ENCODE measurements at regions not wholly inside any gene's neighbourhood (a gene's known extent, or its start where the extent isn't known, plus 50 kb on each side); places are given as distances from the start of the nearest gene placed in this dataset.

DNA sequence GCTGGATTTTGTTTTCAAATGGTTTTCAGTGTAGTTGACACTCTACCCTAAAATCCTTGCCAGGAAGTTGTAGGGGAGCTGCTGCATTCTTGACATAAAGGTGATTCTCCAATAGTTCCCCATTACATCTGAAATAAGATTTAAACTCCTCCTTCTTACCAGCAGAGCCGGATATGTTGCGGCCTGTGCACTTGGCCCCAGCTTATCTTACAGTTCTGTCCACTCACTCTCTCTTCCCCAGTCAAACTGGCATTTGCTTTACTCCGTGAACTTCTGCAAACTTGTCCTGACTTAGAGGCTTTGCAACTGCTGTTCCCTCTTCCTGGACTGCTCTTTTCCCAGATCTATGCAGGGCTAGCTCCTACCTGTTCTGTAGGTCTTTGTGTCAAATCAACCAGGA lies 929.5 kb downstream of the VRK1 start:
- intact Hi-C loops (cut with DNase I; ENCODE audit: low total_unique reads): no loop called here
- Histone ChIP-seq H3K9me3 (peaks cover 0 to 6% of the 10 kb centered on the region in 2 donors), H3K36me3 (no peaks in the 10 kb centered on the region), H3K27ac (no peak overlapping the region), H3K4me1 (no peaks in the 10 kb centered on the region), H3K4me3 (no peak overlapping the region), H3K27me3 (no peaks in the 10 kb centered on the region)
- TF ChIP-seq POLR2A (IDR thresholded peaks at IDR 0.05) (no peak), CTCF (IDR thresholded peaks at IDR 0.05) (no peak), POLR2AphosphoS5 (IDR thresholded peaks at IDR 0.05) (no peak)
- no peak for DNase-seq (ENCODE audit: low spot score in 2 of 2)

- H3K27me3 ChIP-seq: no peaks in the 10 kb centered on the region
- no peaks in the 10 kb centered on the region for H3K9me3 ChIP-seq
- TF ChIP-seq POLR2AphosphoS5 (IDR thresholded peaks at IDR 0.05) (no peak), CTCF (IDR thresholded peaks at IDR 0.05) (no peak), POLR2A (IDR thresholded peaks at IDR 0.05) (no peak)
- intact Hi-C loops (cut with DNase I; ENCODE audit: low total_unique reads): no loop called here
- no peaks in the 10 kb centered on the region for H3K4me1 ChIP-seq
- no peak overlapping the region for H3K4me3 ChIP-seq
- no peaks in the 10 kb centered on the region for H3K36me3 ChIP-seq
- no peak overlapping the region for H3K27ac ChIP-seq
- no peak for DNase-seq (ENCODE audit: low spot score in 2 of 2)
Observed at GRCh38 chr14:97730706-97731105, 933.5 kb downstream of the VRK1 start.

DNA sequence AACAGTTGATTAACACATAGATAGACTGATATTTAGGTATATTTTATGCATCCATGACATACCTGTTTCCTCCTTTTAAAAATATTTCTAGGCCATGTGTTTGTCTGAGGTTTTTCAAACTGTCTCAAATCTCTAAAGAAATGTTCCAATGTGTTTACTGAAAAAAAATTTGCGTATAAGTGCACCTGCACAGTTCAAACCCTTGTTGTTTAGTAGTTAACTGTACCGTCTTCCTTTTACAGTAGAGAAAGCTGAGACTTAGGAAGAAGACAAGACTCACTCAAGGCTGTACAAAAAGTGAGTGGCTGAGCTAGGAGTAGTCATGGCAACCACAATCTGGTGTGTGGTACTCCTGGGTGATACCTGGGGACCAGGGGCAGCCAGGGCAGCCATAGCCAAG lies 934.6 kb downstream of the VRK1 start:
- H3K9me3 ChIP-seq: no peaks in the 10 kb centered on the region
- no peak overlapping the region for H3K27ac ChIP-seq
- no peak for TF ChIP-seq CTCF (IDR thresholded peaks at IDR 0.05)
- TF ChIP-seq POLR2A (IDR thresholded peaks at IDR 0.05): no peak
- TF ChIP-seq POLR2AphosphoS5 (IDR thresholded peaks at IDR 0.05): no peak
- DNase-seq (ENCODE audit: low spot score in 2 of 2): no peak
- H3K36me3 ChIP-seq: no peaks in the 10 kb centered on the region
- H3K4me3 ChIP-seq: no peak overlapping the region
- intact Hi-C loops (cut with DNase I; ENCODE audit: low total_unique reads): no loop called here
- H3K4me1 ChIP-seq: no peaks in the 10 kb centered on the region
- H3K27me3 ChIP-seq: no peaks in the 10 kb centered on the region

DNA sequence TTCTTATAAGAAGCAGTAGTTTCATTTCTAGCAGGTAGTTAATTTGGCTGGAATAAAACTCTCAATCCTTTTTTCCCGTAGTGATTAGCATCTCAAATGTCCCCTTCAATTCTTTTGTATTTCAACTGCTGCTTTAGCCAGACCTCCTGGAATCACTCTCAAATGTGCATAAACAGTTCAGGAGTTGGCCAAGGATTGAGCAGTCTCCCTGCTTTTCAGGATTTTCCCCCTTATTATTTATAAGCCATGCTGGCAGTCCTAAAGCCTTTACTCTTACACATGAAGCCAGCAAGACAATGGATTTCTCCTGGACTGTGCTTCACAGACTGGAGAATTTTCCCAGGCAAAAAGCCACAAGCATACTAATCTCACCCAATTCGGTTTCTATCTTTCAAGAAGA lies 950.1 kb downstream of the VRK1 start:
- intact Hi-C loops (cut with DNase I; ENCODE audit: low total_unique reads): no loop called here
- Histone ChIP-seq H3K4me1 (no peaks in the 10 kb centered on the region), H3K9me3 (no peaks in the 10 kb centered on the region), H3K36me3 (no peaks in the 10 kb centered on the region), H3K27ac (no peak overlapping the region), H3K27me3 (no peaks in the 10 kb centered on the region), H3K4me3 (no peak overlapping the region)
- no peak for TF ChIP-seq POLR2A (IDR thresholded peaks at IDR 0.05)
- no peak for TF ChIP-seq CTCF (IDR thresholded peaks at IDR 0.05)
- DNase-seq (ENCODE audit: low spot score in 2 of 2): no peak

DNA sequence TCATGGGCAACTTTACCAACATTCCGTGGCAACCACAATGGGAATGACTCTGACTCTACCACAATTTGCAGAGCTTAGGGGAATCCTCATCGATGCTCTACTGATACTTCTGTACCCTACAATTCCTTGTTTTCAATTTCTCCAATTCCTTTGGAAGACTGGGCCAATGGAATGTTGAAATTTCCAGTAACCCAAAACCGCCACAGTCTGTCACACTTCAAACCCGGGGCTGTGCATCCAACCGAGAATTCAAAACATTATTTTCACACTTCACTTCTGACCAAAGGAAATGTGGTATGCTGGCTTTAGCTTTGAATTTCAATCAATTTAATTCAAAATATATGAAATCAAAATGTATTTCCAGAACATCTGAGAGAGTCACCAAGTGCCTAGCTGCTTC lies 951.4 kb downstream of the VRK1 start:
- H3K27ac ChIP-seq: no peak overlapping the region

More for the DNA sequence above, 951.4 kb downstream of the VRK1 start:
- intact Hi-C loops (cut with DNase I; ENCODE audit: low total_unique reads): no loop called here
- no peak for DNase-seq (ENCODE audit: low spot score in 2 of 2)
- no peaks in the 10 kb centered on the region for H3K27me3 ChIP-seq
- TF ChIP-seq CTCF (IDR thresholded peaks at IDR 0.05): no peak
- TF ChIP-seq POLR2A (IDR thresholded peaks at IDR 0.05): no peak
- no peak for TF ChIP-seq POLR2AphosphoS5 (IDR thresholded peaks at IDR 0.05)
- H3K36me3 ChIP-seq: no peaks in the 10 kb centered on the region
- no peaks in the 10 kb centered on the region for H3K9me3 ChIP-seq
- H3K4me3 ChIP-seq: no peak overlapping the region
- no peaks in the 10 kb centered on the region for H3K4me1 ChIP-seq

Measured in breast epithelium (tissue), 4 donors.